IMR-90 (cell line): ENCODE measurements at regions not wholly inside any gene's neighbourhood (a gene's known extent, or its start where the extent isn't known, plus 50 kb on each side); places are given as distances from the start of the nearest gene placed in this dataset.

Source experiments
- CTCF ChIP-seq: conservative IDR thresholded peaks from 2 replicates; pipeline ENCODE4 v1.5.1; 2012; ENCODE audit warnings: mild to moderate bottlenecking, low read depth, low read length, improper control_type of control experiment
- FOS ChIP-seq: fragments of 150-350 bp; IDR thresholded peaks from 2 replicates; pipeline ENCODE4 v1.6.1; 2016; ENCODE audit warnings: low read depth, low read length
- POLR2A ChIP-seq: IDR thresholded peaks from 2 replicates; pipeline ENCODE4 v1.6.1; 2012; ENCODE audit warnings: mild to moderate bottlenecking, low read depth, low read length
- RFX5 ChIP-seq: IDR thresholded peaks from 2 replicates; pipeline ENCODE4 v1.8.0; 2012; ENCODE audit warnings: low read depth, mild to moderate bottlenecking, low read length, moderate library complexity

GRCh38 chr16:64596196-64596595 is 525.7 kb downstream of the CDH11 start:
- TF ChIP-seq RFX5 = no peak
- no peak for TF ChIP-seq CTCF
- TF ChIP-seq FOS = no peak
- TF ChIP-seq POLR2A = no peak
